ENCODE measurements at regions not wholly inside any gene's neighbourhood (a gene's known extent, or its start where the extent isn't known, plus 50 kb on each side); places are given as distances from the start of the nearest gene placed in this dataset.

DNA sequence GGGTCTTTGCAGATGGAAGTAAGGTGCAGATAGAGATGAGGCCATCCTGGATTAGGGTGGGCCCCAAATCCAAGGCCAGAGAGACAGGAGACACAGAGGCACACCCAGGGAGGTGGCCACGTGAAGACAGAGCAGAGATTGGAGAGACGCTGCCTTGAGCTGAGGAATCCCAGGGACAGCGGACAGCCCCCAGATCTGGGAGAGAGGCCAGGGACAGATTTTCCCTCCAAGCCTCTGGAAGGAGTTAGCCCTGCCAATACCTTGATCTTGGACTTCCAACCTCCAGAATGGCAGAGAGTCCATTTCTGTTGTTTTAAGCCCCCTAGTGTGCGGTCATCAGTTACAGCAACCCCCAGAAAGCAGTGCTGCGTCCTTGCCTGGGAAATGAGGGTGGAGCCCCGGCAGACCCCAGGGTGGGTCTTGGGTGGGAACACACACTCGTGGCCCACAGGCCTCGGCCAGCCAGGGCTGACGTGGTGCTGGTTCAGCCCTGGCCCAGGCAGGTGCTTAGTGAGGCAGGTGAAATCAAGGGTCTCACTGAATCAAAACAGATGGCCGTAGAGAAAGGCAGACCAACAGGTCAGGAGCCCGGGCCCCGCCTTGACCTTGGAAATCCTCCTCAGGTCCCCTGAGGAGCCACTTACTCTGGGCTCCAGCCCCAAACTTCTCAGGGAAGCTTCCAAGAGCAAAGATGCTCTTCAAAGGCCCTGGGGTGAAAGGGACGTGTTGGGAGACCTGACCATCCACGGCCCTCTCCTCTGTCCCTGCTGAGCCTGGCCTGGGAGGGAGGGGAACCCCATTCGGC is 169.3 kb downstream of the RBFOX3 start:
- DNase-seq, result no peak

DNA sequence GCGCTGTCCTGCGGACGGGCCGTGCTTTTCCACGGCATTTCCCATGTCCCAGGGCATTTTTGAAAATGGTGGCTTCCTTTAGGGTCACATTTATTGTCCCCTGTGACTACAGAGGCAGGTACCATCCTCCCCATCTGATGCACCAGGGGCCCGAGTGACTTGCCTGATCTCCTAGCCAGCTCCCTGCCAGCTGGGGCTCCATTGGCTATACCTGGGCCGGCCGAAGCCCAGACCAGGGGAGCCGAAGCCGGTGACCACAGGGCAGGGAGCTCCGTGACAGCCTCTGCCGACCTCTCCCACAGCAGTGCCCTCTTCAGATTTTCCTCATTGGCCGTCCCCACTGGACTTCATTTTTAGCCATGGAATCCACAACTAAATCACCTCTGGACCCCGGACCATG is 170.6 kb downstream of the RBFOX3 start:
- no peak for DNase-seq

DNA sequence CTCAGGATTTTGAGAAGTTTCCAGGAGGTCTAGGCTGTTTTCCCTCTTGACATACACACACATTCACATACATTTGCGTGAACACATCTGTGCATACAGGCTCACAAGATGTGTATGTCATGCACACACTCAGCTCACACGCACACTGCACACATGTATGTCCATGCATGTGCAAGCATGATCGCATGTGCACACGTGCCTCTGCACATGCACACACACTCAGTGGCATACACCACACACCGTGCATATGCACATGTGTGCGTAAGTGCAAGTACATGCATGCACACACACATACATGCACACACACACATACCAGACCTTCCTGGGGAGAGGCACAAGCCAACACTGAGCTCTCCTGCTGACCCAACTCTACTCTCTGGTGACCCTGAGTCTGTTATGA is 171.4 kb downstream of the RBFOX3 start:
- DNase-seq, result no peak

DNA sequence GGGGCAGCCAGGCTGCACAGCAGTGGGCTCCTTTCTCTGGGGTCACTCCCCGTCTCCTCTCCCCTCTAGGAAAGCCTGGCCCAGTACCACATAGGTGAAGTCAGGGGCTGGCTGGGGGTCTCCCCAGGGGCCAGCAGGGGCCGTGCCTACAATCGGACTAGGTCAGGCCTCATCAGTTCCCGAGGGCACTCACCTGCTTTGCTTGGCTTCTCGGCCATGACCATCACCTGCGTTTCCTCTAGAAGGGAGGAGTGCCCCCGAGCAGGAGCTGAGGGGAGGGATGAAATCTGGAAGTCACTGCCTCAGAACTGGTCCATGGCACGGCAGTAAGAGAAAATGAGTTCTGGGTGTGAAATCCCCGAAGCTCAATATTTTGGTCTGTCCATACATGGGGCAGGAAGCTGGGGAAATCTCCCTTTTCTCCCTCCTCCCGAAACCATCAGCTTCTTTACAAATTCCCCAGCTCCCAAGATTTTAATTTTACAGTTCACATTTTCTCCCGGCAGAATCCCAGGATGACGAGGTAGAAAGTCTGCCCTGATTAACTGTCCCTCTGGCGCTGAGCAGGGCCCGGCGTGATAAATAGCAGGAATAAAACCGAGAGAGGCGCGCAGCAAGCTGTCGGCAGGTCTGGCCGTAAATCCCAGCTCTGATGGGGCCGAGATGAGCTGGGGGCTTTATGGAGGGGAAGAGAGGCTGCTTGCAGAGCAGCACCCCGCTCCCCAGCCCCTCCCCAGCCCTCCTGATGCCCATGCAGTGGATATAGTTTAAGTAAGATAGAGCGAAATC is 172.1 kb downstream of the RBFOX3 start:
- DNase-seq, result no peak

DNA sequence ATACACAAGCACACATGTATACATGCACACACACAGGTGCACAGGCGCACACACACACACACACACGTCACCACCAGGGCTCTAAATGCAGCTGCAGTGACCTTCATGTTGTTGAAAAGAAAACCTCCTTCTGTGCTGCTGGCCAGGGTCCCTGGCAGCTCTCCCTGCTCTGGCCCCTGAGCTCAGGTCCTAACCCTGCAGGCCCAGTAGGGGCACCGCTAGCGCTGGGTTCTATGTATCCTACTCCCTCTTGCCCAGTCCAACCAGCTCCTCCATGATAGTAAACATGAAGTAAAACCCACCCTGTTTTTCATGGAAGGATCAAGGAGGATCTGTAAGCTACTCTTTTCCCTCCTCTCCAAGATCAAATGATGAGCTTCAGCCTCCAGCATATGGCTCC is 172.8 kb downstream of the RBFOX3 start:
- DNase-seq, result no peak

DNA sequence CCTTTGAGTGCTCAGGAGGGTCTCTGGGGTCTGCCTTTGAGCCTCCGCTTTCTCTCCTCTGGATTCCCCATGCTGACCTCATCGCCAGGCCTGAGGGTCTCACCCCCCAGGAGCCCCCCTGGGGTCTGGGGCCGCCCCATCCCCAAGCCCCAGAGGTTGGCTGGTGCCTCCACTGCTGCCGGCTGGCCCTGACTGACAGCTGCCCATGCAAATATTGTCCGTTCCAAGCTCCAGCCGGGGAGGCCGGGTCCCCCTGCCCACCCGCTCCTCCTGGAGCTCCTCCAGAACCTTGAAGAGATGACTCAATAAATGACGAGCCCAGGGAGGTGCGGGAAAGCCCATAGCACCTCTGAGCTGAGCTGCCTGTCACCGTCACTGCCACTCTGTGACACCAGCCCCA is 173.8 kb downstream of the RBFOX3 start:
- DNase-seq, result no peak

DNA sequence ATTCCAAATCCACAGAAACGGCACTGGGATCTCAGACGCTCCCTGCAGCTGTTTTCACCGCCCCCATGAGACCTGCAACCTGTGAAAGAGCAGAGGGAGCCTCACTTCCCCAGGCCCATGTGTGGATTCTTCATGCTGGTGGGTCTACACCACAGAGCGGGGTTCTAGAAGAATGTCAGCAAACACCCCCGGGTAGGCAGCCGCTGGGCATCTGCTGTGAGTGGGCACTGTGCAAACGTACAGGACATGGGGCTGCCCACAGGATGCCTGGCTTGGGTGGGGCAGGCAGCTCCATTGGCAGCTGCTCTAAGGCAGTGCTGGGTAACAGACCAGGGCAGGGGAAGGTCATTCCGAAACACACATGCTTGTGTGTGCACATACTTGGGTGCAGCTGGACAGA is 174.9 kb downstream of the RBFOX3 start:
- no peak for DNase-seq

DNA sequence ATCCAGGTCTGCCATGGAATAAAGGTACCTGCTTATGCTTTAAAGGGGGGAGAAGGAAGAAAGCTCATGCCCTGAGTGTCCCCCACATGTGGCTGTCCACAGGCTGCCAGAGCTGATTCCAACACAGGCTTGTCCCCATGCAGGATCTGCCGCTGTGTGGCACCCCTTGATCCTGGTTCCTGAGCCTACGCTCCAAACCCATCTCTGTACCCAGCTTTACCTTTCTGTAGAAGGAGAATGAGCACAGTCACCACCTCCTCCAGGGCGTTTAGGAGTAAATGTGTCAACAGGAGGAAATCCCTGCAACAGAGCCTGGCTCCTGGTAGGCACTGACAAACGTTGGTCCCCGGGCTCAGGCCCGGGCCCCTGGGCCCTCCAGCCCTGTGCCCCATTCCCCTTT is 175.6 kb downstream of the RBFOX3 start:
- no peak for DNase-seq

DNA sequence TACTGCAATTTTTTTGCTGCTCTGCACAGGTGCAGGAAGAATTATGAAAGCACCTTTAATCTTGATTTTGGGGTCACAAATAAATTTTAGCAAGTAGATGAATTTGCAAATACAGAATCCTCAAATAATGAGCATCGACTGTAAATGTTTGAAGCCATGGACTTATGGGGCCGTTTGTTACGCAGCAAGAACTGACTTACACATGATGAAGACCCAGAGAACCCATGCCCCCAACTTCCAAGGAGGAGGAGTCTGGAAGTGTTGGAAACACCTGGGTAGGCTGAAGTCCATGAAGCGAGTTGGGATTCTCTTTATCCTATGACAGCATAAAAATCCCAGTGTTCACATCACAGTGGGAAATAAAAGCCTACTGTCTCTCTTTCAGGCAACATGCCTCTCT is 176.6 kb downstream of the RBFOX3 start:
- DNase-seq, result no peak

DNA sequence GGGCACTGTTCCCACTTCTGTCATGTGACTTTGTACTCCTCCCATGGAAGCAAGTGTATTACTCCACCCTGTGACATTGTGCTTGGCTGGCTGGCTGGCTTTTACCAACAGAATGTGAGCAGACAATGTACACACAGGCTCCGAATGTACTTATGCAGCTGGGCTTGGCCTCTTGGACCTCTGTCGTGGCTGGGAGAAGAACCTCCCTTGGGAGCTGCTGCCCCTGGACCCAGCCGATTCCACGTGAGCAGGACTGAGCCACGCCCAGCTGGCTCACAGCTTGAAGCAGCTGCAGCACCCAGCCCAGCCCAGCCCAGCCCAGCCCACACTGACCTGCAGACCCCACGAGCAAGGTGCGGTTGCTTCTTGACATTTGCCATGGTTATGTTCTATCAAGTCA is 177.5 kb downstream of the RBFOX3 start:
- no peak for DNase-seq

DNA sequence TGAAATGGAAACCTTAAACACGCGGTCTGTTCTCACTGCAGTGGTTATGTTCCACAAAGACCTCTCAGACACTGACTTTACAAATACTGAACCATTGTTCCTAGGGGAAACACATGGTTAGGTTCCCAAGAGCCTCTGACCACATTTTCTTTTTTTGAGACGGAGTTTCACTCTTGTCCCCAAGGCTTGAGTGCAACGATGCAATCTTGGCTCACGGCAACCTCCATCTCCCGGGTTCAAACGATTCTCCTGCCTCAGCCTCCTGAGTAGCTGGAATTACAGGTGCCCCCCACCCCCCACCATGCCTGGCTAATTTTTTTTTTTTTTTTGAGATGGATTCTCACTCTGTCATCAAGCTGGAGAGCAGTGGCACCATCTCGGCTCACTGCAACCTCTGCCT is 179.7 kb downstream of the RBFOX3 start:
- DNase-seq, result no peak

DNA sequence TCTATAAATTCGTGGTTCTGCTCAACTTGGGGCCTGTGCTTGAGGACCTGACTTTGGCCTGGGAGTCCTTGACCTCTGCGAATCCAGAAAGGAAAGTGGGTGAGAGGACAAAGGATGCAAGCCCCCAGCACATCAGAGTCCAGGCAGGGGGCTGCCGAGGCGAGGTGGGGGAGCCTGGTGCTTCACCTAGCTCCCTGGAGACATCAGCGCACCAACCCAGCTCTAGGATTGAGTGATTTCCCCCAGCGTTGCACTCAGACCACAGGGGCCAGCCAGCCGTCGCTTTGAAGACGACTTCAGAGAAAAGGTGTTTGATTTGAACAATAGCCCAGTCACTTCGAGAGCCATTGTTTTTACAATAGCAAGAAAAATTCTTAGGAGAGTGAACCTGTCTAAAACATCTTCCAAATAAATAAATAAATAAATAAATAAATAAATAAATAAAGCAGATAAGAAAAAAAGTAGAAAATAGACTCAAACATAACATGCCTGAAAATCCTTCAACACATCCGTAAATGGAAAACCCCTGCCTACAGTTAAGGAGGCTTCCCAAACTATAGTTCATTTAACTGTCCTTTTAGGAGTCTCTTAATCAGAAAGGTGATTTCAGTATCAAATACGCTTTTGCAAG is 180.9 kb downstream of the RBFOX3 start:
- no peak for DNase-seq

DNA sequence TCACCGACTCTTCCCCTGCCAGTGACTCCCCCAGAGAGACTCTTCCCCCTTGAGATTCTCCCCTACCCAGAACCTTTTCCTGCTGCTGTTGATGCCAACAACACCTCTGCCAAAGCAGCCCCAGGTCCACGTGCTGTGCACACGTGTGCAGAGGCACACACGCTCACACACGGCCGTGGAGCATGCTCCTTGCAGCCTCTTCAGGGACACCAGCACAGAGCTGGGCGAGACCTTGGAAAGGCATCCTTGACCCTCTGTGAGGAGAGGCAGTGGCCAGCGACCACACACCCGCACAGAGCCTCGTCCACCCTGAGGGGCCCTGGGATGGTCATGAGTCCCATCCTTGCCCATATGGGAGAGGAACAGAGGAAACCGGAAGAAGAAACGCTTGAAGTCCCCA is 181.9 kb downstream of the RBFOX3 start:
- no peak for DNase-seq

DNA sequence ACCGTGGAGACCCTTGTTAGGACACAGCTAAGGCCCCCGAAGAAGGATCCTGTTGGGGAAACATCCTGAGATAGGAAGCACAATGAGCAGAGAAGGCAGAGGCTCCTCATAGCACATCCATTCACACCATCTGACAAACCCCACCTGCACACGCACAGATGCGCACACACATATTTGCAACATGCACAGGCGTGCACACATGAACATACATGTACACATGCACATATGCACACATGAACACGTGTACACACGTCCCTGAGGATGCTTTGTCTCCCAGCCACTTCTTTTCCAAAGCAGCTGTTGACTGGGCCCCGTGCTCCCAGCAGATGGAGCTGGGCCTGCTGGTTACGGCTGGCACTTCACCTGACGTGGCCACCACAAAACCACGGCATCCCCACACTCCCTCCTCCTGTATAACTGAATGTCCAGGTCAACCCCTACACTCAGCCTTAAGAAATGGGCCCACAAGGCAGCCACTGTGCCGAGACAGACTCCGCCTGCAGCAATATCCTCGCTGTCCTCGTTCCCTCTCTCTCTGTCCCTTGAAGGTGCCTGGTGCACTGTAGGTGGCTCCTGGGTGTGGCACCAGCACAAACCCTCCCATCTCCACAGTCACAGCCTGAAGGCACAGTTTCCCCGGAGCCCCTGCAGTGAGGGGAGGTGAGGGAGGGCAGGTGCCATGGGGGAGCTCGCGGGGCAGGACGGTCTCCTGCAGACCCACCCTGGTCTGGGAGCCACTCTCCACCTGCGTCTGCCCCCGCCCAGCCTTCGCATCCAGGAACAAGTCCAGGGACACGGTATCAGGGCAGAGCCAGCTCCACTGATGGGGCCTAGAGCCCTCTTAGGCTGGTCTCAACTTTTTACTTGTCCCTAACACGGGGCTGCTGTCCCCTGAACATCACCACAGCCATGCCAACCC is 183.0 kb downstream of the RBFOX3 start:
- DNase-seq, result no peak

DNA sequence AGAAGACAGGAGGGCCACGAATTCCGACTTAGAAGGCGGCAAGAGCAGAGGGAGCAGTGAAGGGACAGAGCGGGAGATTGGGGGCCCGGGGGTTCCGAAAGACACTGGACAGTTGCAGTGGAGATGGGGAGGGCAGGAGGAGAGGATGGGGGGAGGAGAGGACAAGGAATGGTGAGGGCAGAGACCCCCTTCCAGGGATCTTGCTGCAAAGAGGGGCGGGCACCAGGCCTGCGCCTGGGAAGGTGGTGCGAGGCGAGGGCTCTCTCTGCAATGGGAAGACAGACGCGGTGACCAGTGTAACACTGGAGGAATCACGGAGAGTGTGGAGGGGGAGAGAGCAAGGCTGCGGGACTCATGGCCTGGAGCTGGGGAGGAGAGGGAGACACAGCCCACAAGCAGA is 185.2 kb downstream of the RBFOX3 start:
- DNase-seq, result no peak

DNA sequence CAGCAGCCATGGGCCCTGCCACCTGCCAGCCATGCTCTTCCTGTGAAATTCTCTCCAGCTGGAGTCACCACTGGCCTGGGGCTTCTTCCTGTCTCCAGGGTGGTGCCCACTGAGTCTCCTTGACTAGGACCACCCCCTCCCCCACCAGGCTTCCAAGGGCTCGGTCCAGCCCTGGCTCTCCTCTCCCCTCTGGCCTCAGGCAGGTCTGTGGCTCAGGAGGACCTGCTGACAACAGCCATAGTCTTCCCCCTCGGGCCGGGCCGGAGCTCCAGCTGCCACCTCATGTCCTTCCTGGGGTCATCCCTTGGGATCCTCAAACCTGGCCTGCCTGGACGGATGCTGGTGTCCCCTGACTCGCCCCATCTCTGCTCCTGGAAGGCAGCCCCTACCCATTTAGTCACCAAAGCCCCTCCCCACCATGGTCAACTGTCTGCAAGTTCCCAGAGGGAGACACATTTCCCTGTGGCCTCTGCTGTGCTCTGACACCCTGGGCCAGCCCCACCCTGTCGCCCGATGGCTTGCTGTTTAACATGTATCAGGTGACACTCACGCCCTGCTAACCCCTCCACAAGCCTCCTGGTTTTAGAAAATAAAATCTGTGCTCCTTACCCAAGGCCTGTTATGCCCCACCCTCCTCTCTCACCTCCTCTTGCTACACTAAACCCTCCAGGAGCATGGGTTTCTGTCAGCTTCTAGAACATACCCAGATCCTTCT is 186.2 kb downstream of the RBFOX3 start:
- no peak for DNase-seq

DNA sequence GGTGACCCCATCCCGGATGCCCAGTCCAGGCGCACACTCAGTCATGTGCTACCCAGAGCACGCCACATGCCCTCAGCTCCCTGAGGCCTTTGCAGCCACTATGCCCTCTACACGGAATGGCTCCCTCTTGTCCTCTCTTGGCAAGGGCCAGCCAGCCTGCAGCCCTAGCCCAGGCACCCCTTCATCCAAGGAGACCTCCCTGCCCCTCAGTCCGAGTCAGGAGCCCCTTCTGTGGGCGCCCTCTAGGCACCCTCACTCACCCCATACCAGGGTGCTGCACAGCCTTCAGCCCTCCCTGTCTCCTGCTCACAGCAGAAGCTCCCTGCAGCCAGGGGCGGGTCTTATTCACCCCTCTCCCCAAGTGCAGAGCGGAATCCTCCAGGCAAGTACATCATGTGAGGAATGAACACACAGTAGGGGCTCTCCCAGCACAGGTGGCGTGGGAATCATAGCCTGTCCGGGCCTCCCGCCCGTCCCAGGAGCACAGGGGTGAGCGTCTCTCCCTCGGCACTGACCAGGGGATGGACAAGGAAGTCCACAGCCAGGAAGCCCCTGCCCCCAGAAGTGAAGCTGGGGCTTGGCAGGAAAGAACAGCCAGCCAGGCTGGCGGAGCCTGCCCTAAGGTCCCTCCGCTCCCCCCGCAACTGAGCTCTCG is 186.9 kb downstream of the RBFOX3 start:
- no peak for DNase-seq

DNA sequence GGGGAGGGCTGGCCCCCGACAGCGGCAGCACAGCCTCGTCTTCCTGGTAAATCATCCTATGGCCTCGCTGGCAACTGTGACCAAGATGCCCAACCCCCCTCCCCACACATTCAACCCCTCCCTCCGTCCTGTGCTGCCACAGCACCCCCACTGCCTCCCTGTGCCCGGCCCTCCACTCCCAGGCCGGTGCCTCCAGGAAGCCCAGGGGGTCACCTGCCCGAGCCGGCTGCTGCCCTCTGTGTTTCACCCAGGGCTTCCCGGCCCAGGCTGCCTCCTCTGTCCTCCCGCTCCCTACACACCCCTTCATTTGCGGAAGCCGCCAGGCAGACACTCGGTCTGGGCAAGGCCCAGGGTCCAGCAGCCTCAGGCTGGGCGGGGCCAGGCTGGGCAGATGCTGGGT is 188.6 kb downstream of the RBFOX3 start:
- no peak for DNase-seq

DNA sequence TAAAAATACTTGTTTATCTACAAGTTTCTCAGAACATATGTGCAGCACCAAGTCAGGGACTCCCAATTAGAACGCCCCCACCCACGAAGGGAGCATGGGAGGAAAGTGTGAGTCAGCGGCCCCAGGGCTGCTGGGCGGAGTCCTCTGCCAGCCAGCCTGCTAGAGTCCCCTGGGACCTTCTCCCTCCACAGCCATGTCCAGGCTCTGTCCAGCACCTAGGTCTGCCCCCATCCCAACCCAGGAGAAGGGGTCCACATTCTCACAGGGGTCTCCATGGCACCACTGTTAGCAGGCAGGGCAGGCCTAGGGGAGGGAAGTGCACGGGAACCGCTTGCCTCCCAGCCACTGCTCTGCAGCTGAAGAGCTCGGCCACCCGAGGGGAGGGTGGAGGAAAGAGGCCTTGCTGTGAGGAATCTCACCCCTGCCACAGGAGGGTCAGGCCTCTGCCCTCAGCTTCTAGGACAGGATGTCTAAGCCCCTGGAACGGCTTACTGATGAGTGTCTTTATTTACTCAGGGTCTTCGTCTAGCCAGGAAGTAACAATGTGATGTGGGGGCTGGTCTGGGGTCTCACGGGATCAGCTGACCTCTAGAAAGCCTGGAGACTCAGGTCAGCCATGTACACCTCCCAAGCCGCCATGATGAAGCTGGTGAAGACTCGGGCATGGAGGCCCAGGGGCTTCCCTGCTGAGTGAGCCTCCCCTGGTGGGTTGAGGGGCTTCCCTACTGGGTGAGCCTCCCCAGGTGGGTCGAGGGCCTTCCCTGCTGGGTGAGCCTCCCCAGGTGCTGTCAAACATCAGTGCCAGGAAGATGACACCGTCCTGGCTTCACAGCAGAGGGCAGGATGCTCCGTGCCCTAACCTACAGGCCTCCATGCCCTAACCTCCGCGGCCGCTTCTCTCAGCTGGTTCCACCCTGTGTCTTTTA is 190.3 kb downstream of the RBFOX3 start:
- no peak for DNase-seq

DNA sequence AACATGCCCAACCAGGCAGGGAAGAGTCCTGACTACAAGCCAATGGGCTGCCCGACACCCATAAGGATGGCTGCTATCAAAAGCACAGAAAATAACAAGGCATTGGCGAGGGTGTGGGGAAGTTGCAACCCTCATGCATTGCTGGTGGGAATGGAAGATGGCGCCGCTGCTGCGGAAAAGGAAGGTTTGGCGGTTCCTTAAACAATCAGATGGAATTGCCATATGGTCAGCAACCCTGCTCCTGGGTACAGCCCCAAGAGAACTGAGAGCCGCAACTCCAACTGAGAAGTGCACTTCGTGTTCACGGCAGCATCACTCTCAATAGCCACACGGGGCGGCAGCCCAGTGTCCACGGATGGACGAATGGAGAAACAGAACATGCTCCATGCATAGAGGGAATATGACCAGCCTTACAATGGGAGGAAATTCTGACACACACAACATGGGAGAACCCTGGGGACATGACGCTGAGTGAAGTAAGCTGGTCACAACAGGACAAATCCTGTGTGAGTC is 193.3 kb downstream of the RBFOX3 start:
- no peak for DNase-seq
